ENCODE measurements at regions not wholly inside any gene's neighbourhood (a gene's known extent, or its start where the extent isn't known, plus 50 kb on each side); places are given as distances from the start of the nearest gene placed in this dataset.

GRCh38 chr12:127681151-127681754, 585.7 kb upstream of the TMEM132C start:
- TF ChIP-seq CREB1 (IDR thresholded peaks at IDR 0.05; ENCODE audit: low read depth) (no peak), FOXM1 (IDR thresholded peaks at IDR 0.05; ENCODE audit: borderline replicate concordance, low read depth) (no peak), RAD21 (IDR thresholded peaks at IDR 0.05; ENCODE audit: low read depth) (no peak), REST (IDR thresholded peaks at IDR 0.05; ENCODE audit: low read depth) (no peak), TAF1 (IDR thresholded peaks at IDR 0.05; ENCODE audit: low read depth) (no peak), EGR1 (IDR thresholded peaks at IDR 0.05) (no peak), EP300 (IDR thresholded peaks at IDR 0.05; ENCODE audit: borderline replicate concordance) (no peak), ZBTB7A (IDR thresholded peaks at IDR 0.05; ENCODE audit: low read depth) (no peak), MAX (IDR thresholded peaks at IDR 0.05) (no peak), TEAD4 (IDR thresholded peaks at IDR 0.05) (no peak), CEBPB (IDR thresholded peaks at IDR 0.05) (no peak), NFIC (IDR thresholded peaks at IDR 0.05) (no peak), YY1 (IDR thresholded peaks at IDR 0.05; ENCODE audit: low read depth) (no peak), USF1 (IDR thresholded peaks at IDR 0.05) (no peak)
